ENCODE measurements at regions not wholly inside any gene's neighbourhood (a gene's known extent, or its start where the extent isn't known, plus 50 kb on each side); places are given as distances from the start of the nearest gene placed in this dataset.

- TF ChIP-seq CTCF (conservative IDR thresholded peaks at IDR 0.05 in 1 of 2, IDR thresholded peaks at IDR 0.05 in 1 of 2; ENCODE audit: extremely low read depth in 1 of 2, insufficient read depth in 1 of 2, low read depth in 1 of 2, low read length in 2 of 2): no peak
- TF ChIP-seq EZH2 (IDR thresholded peaks at IDR 0.05; ENCODE audit: borderline replicate concordance, low read length): no peak
Measured at GRCh38 chr13:104132849-104133248, 1066.6 kb upstream of the SLC10A2 start.

Measured in mammary epithelial cell (primary cell).